IMR-90 (cell line): ENCODE measurements at regions not wholly inside any gene's neighbourhood (a gene's known extent, or its start where the extent isn't known, plus 50 kb on each side); places are given as distances from the start of the nearest gene placed in this dataset.

Source experiments
- ATAC-seq: fragments of 200-7000 bp; cut with Tn5 transposase; 2 replicates; pipeline ENCODE4 v1.9.1; 2020; ENCODE audit warnings: low read depth, mild to moderate bottlenecking, moderate library complexity
- BruUV-seq: library from RNA; stranded (reverse); fragments of 400-500 nt; replicated peaks from 2 replicates; lab custom pipeline; 2021; lab: Mats Ljungman, UMichigan
- CTCF ChIA-PET: fragments of 300-600 bp; formaldehyde crosslinking; extraction: SDS; loops from one replicate; lab custom pipeline; 2021; ENCODE audit warnings: antibody characterized with exemption; lab: Yijun Ruan, JAX
- POLR2A ChIA-PET: fragments of 300-600 bp; sonication (Branson Sonifier 250); formaldehyde crosslinking; loops from one replicate; lab custom pipeline; 2022; ENCODE audit warnings: antibody characterized with exemption; ENCODE audit not compliant: unreplicated experiment; lab: Charles Lee
- DNase-seq: peaks from one replicate; pipeline ENCODE4 v3.0.0; 2013
- H2AFZ ChIP-seq: replicated peaks from 2 replicates; pipeline ENCODE3; 2013; ENCODE audit warnings: low read length, mild to moderate bottlenecking; ENCODE audit not compliant: poor library complexity
- H2AK5ac ChIP-seq: 2 replicates; pipeline ENCODE4 v1.6.1; 2013; ENCODE audit warnings: low read depth, low read length, inconsistent platforms
- H2AK9ac ChIP-seq: replicated peaks from 2 replicates; pipeline ENCODE3; 2013; ENCODE audit warnings: mild to moderate bottlenecking, low read depth, low read length, moderate library complexity; ENCODE audit not compliant: poor library complexity
- H2BK120ac ChIP-seq: 2 replicates; pipeline ENCODE4 v1.6.1; 2013; ENCODE audit warnings: low read depth, low read length, inconsistent platforms
- H2BK15ac ChIP-seq: 3 replicates; pipeline ENCODE4 v1.6.1; 2013; ENCODE audit warnings: low read depth, low read length, inconsistent platforms
- H2BK20ac ChIP-seq: 2 replicates; pipeline ENCODE4 v1.6.1; 2013; ENCODE audit warnings: low read depth, mild to moderate bottlenecking, inconsistent platforms, low read length, moderate library complexity
- H2BK5ac ChIP-seq: 2 replicates; pipeline ENCODE4 v1.6.1; 2013; ENCODE audit warnings: mild to moderate bottlenecking, low read depth, low read length, inconsistent platforms; ENCODE audit not compliant: poor library complexity, severe bottlenecking
- H3K14ac ChIP-seq: replicated peaks from 2 replicates; pipeline ENCODE4 v1.6.1; 2013; ENCODE audit warnings: low read depth, low read length, inconsistent platforms
- H3K18ac ChIP-seq: 2 replicates; pipeline ENCODE4 v1.6.1; 2013; ENCODE audit warnings: low read depth, low read length, control low read depth
- H3K23ac ChIP-seq: 2 replicates; pipeline ENCODE4 v1.6.1; 2013; ENCODE audit warnings: low read depth, low read length, inconsistent platforms
- H3K27ac ChIP-seq: 2 replicates; pipeline ENCODE4 v1.5.1; 2013; ENCODE audit warnings: mild to moderate bottlenecking, control low read depth, low read length; ENCODE audit not compliant: insufficient read depth
- H3K27me3 ChIP-seq: 2 replicates; pipeline ENCODE4 v1.6.1; 2013; ENCODE audit warnings: low read length; ENCODE audit not compliant: control insufficient read depth, insufficient read depth
- H3K36me3 ChIP-seq: 2 replicates; pipeline ENCODE4 v1.6.1; 2013; ENCODE audit warnings: low read length, mixed read lengths; ENCODE audit not compliant: control insufficient read depth, insufficient read depth
- H3K4ac ChIP-seq: 2 replicates; pipeline ENCODE4 v1.6.1; 2013; ENCODE audit warnings: low read depth, low read length, inconsistent platforms
- H3K4me1 ChIP-seq: 2 replicates; pipeline ENCODE4 v1.6.1; 2013; ENCODE audit warnings: low read length, mixed read lengths; ENCODE audit not compliant: control insufficient read depth, insufficient read depth
- H3K4me2 ChIP-seq: 2 replicates; pipeline ENCODE4 v1.6.1; 2013; ENCODE audit warnings: low read depth, mild to moderate bottlenecking, control low read depth, low read length, moderate library complexity
- H3K4me3 ChIP-seq: 2 replicates; pipeline ENCODE4 v1.5.1; 2013; ENCODE audit warnings: low read depth, mild to moderate bottlenecking, control low read depth, low read length, moderate library complexity; ENCODE audit not compliant: insufficient read depth
- H3K56ac ChIP-seq: 2 replicates; pipeline ENCODE4 v1.6.1; 2013; ENCODE audit warnings: low read length, inconsistent platforms; ENCODE audit not compliant: insufficient read depth; ENCODE audit errors: extremely low read depth
- H3K79me1 ChIP-seq, 2 experiments: 2 replicates each; pipeline ENCODE4 v1.6.1; 2013; ENCODE audit warnings: low read length in 2 of 2, inconsistent platforms in 1 of 2, low read depth in 1 of 2
- H3K9ac ChIP-seq: 2 replicates; pipeline ENCODE4 v1.6.1; 2013; ENCODE audit warnings: low read depth, low read length, control low read depth
- H3K9me1 ChIP-seq: 2 replicates; pipeline ENCODE4 v1.6.1; 2013; ENCODE audit warnings: low read length, inconsistent platforms; ENCODE audit not compliant: insufficient read depth
- H3K9me3 ChIP-seq: 2 replicates; pipeline ENCODE4 v1.6.1; 2013; ENCODE audit warnings: low read length; ENCODE audit not compliant: control insufficient read depth, insufficient read depth
- H4K20me1 ChIP-seq: 2 replicates; pipeline ENCODE4 v1.6.1; 2013; ENCODE audit warnings: low read length, inconsistent platforms; ENCODE audit not compliant: insufficient read depth
- H4K5ac ChIP-seq: 2 replicates; pipeline ENCODE4 v1.6.1; 2013; ENCODE audit warnings: mild to moderate bottlenecking, low read depth, low read length, control low read depth
- H4K8ac ChIP-seq, 2 experiments: 2 replicates each; pipeline ENCODE4 v1.6.1; 2013; ENCODE audit warnings: low read depth in 2 of 2, low read length in 2 of 2, control low read depth in 1 of 2, inconsistent platforms in 1 of 2
- H4K91ac ChIP-seq: 2 replicates; pipeline ENCODE4 v1.6.1; 2013; ENCODE audit warnings: low read depth, low read length, inconsistent platforms; ENCODE audit not compliant: insufficient read depth
- CEBPB ChIP-seq: IDR thresholded peaks from 2 replicates; pipeline ENCODE4 v1.6.1; 2012; ENCODE audit warnings: low read depth, low read length, improper control_type of control experiment
- CHD1 ChIP-seq: IDR thresholded peaks from 2 replicates; pipeline ENCODE4 v1.6.1; 2012; ENCODE audit warnings: low read depth, low read length, improper control_type of control experiment
- RCOR1 ChIP-seq: IDR thresholded peaks from 2 replicates; pipeline ENCODE4 v1.6.1; 2012; ENCODE audit warnings: mild to moderate bottlenecking, low read length, improper control_type of control experiment; ENCODE audit not compliant: insufficient replicate concordance
- WGBS, 2 experiments: methylation state at CpG; one replicate each; pipeline versions ENCODE4 v1.1.5 to v1.1.7; 2013; ENCODE audit warnings: missing lambda C conversion rate in 2 of 2; ENCODE audit not compliant: insufficient read length in 1 of 2; ENCODE audit errors: extremely low coverage in 2 of 2; 5-methylcytosine and 5-hydroxymethylcytosine counted together
- dilution Hi-C: fragments of 300-500 bp; cut with HindIII; formaldehyde crosslinking; loops from one replicate; pipeline ENCODE4 v1.14.3; 2018; ENCODE audit warnings: low sequenced_read_pairs; ENCODE audit not compliant: unreplicated experiment
- in situ Hi-C: fragments of 300-500 bp; cut with MboI; formaldehyde crosslinking; loops from 3 replicates; pipeline ENCODE4 v1.14.3; 2019; ENCODE audit warnings: low sequenced_read_pairs, inconsistent platforms, mixed read lengths
- intact Hi-C: fragments of 100-400 bp; cut with micrococcal nuclease; formaldehyde crosslinking; loops from 2 replicates; pipeline ENCODE4 v1.10.0; 2022

- no CpG with 5 or more reads among the region's 5 CpGs for WGBS, 2 experiments
These were observed 79.6 kb upstream of the ERG start for GRCh38 chr21:38577887-38578286.

More at GRCh38 chr21:38577887-38578286, 79.6 kb upstream of the ERG start:
- POLR2A ChIA-PET, result no interaction called here
- Histone ChIP-seq H3K14ac (no peak overlapping the region), H2BK15ac (no peak overlapping the region), H3K4me1 (no peaks in the 10 kb centered on the region), H3K27ac (no peak overlapping the region), H3K4me3 (no peak overlapping the region), H3K27me3 (peaks cover 26% of the 10 kb centered on the region), H3K36me3 (no peaks in the 10 kb centered on the region), H4K8ac (no peak overlapping the region), H3K23ac (no peak overlapping the region), H2AK9ac (no peak overlapping the region), H4K20me1 (no peaks in the 10 kb centered on the region), H4K91ac (no peak overlapping the region), H2BK20ac (no peak overlapping the region), H3K79me1 (no peaks in the 10 kb centered on the region), H4K5ac (no peak overlapping the region), H2AFZ (no peak overlapping the region), H3K4me2 (no peak overlapping the region), H3K56ac (no peak overlapping the region), H3K9ac (no peak overlapping the region), H3K18ac (no peak overlapping the region), H2BK120ac (no peak overlapping the region), H2BK5ac (no peak overlapping the region), H2AK5ac (no peak overlapping the region), H3K9me1 (no peaks in the 10 kb centered on the region), H3K9me3 (no peaks in the 10 kb centered on the region), H3K4ac (no peak overlapping the region)
- ATAC-seq, result no peak
- intact Hi-C loops (no loop called here), dilution Hi-C loops (no loop called here), in situ Hi-C loops (no loop called here)
- DNase-seq, result no peak
- no TSS peak for BruUV-seq
- CTCF ChIA-PET, result no interaction called here
- TF ChIP-seq CEBPB, result no peak
- TF ChIP-seq CHD1, result no peak
- no peak for TF ChIP-seq RCOR1
